Lower leg skin (tissue), 4 donors: ENCODE measurements at regions not wholly inside any gene's neighbourhood (a gene's known extent, or its start where the extent isn't known, plus 50 kb on each side); places are given as distances from the start of the nearest gene placed in this dataset.

ENCODE experiments used
- DNase-seq, 2 donors: peaks; one replicate each; pipeline ENCODE4 v3.0.0-alpha.2; 2019; ENCODE audit warnings: low spot score in 2 of 2
- H3K4me3 ChIP-seq: fragments of 200-600 bp; sonication (generic); 2 replicates; pipeline ENCODE4 v1.5.1; 2017; ENCODE audit warnings: mild to moderate bottlenecking, low read depth; ENCODE audit not compliant: poor library complexity, severe bottlenecking
- CTCF ChIP-seq, 3 donors: fragments of 450-650 bp; IDR thresholded peaks; one replicate each; pipeline ENCODE4 v1.5.1; 2016; ENCODE audit warnings: antibody characterized with exemption in 3 of 3, mild to moderate bottlenecking in 3 of 3, moderate library complexity in 2 of 3
- POLR2A ChIP-seq, 2 donors: fragments of 450-650 bp; IDR thresholded peaks; one replicate each; pipeline ENCODE4 v1.6.1; 2016 to 2017; ENCODE audit warnings: antibody characterized with exemption in 2 of 2, mild to moderate bottlenecking in 1 of 2, moderate library complexity in 1 of 2
- WGBS, 2 donors: methylation state at CpG; one replicate each; pipeline ENCODE4 v1.1.5; 2018; 5-methylcytosine and 5-hydroxymethylcytosine counted together
- intact Hi-C: fragments of 100-400 bp; cut with DNase I; formaldehyde crosslinking; loops from one replicate; pipeline ENCODE4 v1.15.0; 2023; ENCODE audit warnings: low total_unique reads

- H3K4me3 ChIP-seq, result no peak overlapping the region
- no peak for DNase-seq
- intact Hi-C loops, result no loop called here
- WGBS, 2 donors, result 59 to 69% methylated on average over 2 of the region's 2 CpGs
- TF ChIP-seq CTCF (IDR thresholded peaks at IDR 0.05), result no peak
- no peak for TF ChIP-seq POLR2A (IDR thresholded peaks at IDR 0.05)
These were observed 280.4 kb downstream of the CDH9 start for GRCh38 chr5:26757941-26758340.

- WGBS, 2 donors, result 17 to 46% methylated on average over 1 of the region's 1 CpG
- no peak overlapping the region for H3K4me3 ChIP-seq
- intact Hi-C loops, result no loop called here
- TF ChIP-seq POLR2A (IDR thresholded peaks at IDR 0.05) (no peak), CTCF (IDR thresholded peaks at IDR 0.05) (no peak)
- no peak for DNase-seq
These were observed 288.6 kb downstream of the CDH9 start for GRCh38 chr5:26749829-26750228.

- no peak overlapping the region for H3K4me3 ChIP-seq
- DNase-seq, result no peak
- intact Hi-C loops, result no loop called here
- TF ChIP-seq CTCF (IDR thresholded peaks at IDR 0.05), result no peak
- no peak for TF ChIP-seq POLR2A (IDR thresholded peaks at IDR 0.05)
These were observed 298.2 kb downstream of the CDH9 start for GRCh38 chr5:26740182-26740581.

- intact Hi-C loops, result no loop called here
- no peak overlapping the region for H3K4me3 ChIP-seq
- no peak for TF ChIP-seq POLR2A (IDR thresholded peaks at IDR 0.05)
- no peak for TF ChIP-seq CTCF (IDR thresholded peaks at IDR 0.05)
- DNase-seq, result no peak
- WGBS, 2 donors, result 72 to 82% methylated on average over 1 of the region's 1 CpG
These were observed 300.8 kb downstream of the CDH9 start for GRCh38 chr5:26737348-26738265.

GRCh38 chr5:26727916-26728315 is 310.5 kb downstream of the CDH9 start:
- H3K4me3 ChIP-seq, result no peak overlapping the region
- no peak for DNase-seq
- intact Hi-C loops, result no loop called here
- TF ChIP-seq CTCF (IDR thresholded peaks at IDR 0.05) (no peak), POLR2A (IDR thresholded peaks at IDR 0.05) (no peak)
- WGBS, 2 donors, result 82 to 83% methylated on average over 3 of the region's 3 CpGs

- DNase-seq, result no peak
- intact Hi-C loops, result no loop called here
- no peak overlapping the region for H3K4me3 ChIP-seq
- TF ChIP-seq CTCF (IDR thresholded peaks at IDR 0.05), result no peak
- no peak for TF ChIP-seq POLR2A (IDR thresholded peaks at IDR 0.05)
These were observed 318.6 kb downstream of the CDH9 start for GRCh38 chr5:26719803-26720202.
